Astrocyte (in vitro differentiated cells and primary cell): ENCODE measurements at regions not wholly inside any gene's neighbourhood (a gene's known extent, or its start where the extent isn't known, plus 50 kb on each side); places are given as distances from the start of the nearest gene placed in this dataset.

Source experiments
- DNase-seq: peaks from one replicate; pipeline ENCODE4 v3.0.0-alpha.2; 2010; ENCODE audit warnings: low read depth
- FAIRE-seq: peaks from 2 replicates; lab custom pipeline; 2011; peaks lifted over from hg19 to GRCh38; lab: Jason Lieb, UNC
- H2AFZ ChIP-seq: 2 replicates; pipeline ENCODE4 v1.6.0; 2012; ENCODE audit warnings: low read depth, low read length, inconsistent platforms
- H3K27ac ChIP-seq: 2 replicates; pipeline ENCODE4 v1.5.1; 2011; ENCODE audit warnings: low read depth, low read length, inconsistent platforms
- H3K27me3 ChIP-seq: 2 replicates; pipeline ENCODE4 v1.6.0; 2011; ENCODE audit warnings: low read length, inconsistent platforms; ENCODE audit not compliant: insufficient read depth
- H3K36me3 ChIP-seq: 2 replicates; pipeline ENCODE4 v1.5.1; 2011; ENCODE audit warnings: low read length, inconsistent platforms; ENCODE audit not compliant: insufficient read depth
- H3K4me1 ChIP-seq: 2 replicates; pipeline ENCODE4 v1.5.1; 2011; ENCODE audit warnings: low read length, inconsistent platforms; ENCODE audit not compliant: insufficient read depth
- H3K4me2 ChIP-seq: 2 replicates; pipeline ENCODE4 v1.6.0; 2012; ENCODE audit warnings: low read length, inconsistent platforms
- H3K4me3 ChIP-seq: 2 replicates; pipeline ENCODE4 v1.5.1; 2011; ENCODE audit warnings: low read depth, mild to moderate bottlenecking, low read length, inconsistent platforms; ENCODE audit not compliant: insufficient read depth
- H3K79me2 ChIP-seq: 2 replicates; pipeline ENCODE4 v1.6.0; 2012; ENCODE audit warnings: mild to moderate bottlenecking, low read length, inconsistent platforms; ENCODE audit not compliant: insufficient read depth
- H3K9ac ChIP-seq: 2 replicates; pipeline ENCODE4 v1.6.0; 2012; ENCODE audit warnings: mild to moderate bottlenecking, low read length, inconsistent platforms
- H3K9me3 ChIP-seq: 2 replicates; pipeline ENCODE4 v1.5.1; 2012; ENCODE audit warnings: low read depth, mild to moderate bottlenecking, low read length, inconsistent platforms; ENCODE audit not compliant: insufficient read depth
- H4K20me1 ChIP-seq: 2 replicates; pipeline ENCODE4 v1.6.0; 2012; ENCODE audit warnings: low read length, inconsistent platforms; ENCODE audit not compliant: insufficient read depth
- H3K27ac Mint-ChIP-seq: one replicate; pipeline ENCODE4 v1.8.0; 2021; ENCODE audit warnings: mild to moderate bottlenecking, mixed read lengths; ENCODE audit not compliant: unreplicated experiment
- H3K27me3 Mint-ChIP-seq: one replicate; pipeline ENCODE4 v1.8.0; 2021; ENCODE audit warnings: low read depth, mixed read lengths; ENCODE audit not compliant: unreplicated experiment
- H3K36me3 Mint-ChIP-seq: one replicate; pipeline ENCODE4 v1.8.0; 2021; ENCODE audit warnings: low read depth, mixed read lengths; ENCODE audit not compliant: unreplicated experiment
- H3K4me1 Mint-ChIP-seq: one replicate; pipeline ENCODE4 v1.8.0; 2021; ENCODE audit warnings: low read depth, mixed read lengths; ENCODE audit not compliant: unreplicated experiment
- H3K4me3 Mint-ChIP-seq: one replicate; pipeline ENCODE4 v1.8.0; 2021; ENCODE audit warnings: mild to moderate bottlenecking, moderate library complexity, mixed read lengths; ENCODE audit not compliant: unreplicated experiment
- H3K9me3 Mint-ChIP-seq: one replicate; pipeline ENCODE4 v1.8.0; 2021; ENCODE audit warnings: mild to moderate bottlenecking, mixed read lengths; ENCODE audit not compliant: unreplicated experiment
- EZH2 ChIP-seq: IDR thresholded peaks from 2 replicates; pipeline ENCODE4 v1.6.1; 2012; ENCODE audit warnings: mild to moderate bottlenecking, low read length, inconsistent platforms; ENCODE audit not compliant: insufficient read depth
- TF ChIP-seq, protein P1 (sequence below): IDR thresholded peaks from 2 replicates; pipeline ENCODE4 v1.5.1; 2011; ENCODE audit warnings: low read depth, mild to moderate bottlenecking, inconsistent platforms, low read length, moderate library complexity; ENCODE audit not compliant: insufficient read depth

- peaks cover 40% of the 10 kb centered on the region for H3K4me1 ChIP-seq
- H3K27me3 ChIP-seq, result no peaks in the 10 kb centered on the region
- TF ChIP-seq, protein P1, sequence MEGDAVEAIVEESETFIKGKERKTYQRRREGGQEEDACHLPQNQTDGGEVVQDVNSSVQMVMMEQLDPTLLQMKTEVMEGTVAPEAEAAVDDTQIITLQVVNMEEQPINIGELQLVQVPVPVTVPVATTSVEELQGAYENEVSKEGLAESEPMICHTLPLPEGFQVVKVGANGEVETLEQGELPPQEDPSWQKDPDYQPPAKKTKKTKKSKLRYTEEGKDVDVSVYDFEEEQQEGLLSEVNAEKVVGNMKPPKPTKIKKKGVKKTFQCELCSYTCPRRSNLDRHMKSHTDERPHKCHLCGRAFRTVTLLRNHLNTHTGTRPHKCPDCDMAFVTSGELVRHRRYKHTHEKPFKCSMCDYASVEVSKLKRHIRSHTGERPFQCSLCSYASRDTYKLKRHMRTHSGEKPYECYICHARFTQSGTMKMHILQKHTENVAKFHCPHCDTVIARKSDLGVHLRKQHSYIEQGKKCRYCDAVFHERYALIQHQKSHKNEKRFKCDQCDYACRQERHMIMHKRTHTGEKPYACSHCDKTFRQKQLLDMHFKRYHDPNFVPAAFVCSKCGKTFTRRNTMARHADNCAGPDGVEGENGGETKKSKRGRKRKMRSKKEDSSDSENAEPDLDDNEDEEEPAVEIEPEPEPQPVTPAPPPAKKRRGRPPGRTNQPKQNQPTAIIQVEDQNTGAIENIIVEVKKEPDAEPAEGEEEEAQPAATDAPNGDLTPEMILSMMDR, result no peak
- TF ChIP-seq EZH2, result no peak
- no peaks in the 10 kb centered on the region for H4K20me1 ChIP-seq
- no peak overlapping the region for H3K4me3 ChIP-seq
- no peak for FAIRE-seq
- H3K9me3 ChIP-seq, result no peaks in the 10 kb centered on the region
- Mint-ChIP-seq H3K4me3 (no peak overlapping the region), H3K36me3 (no peaks in the 10 kb centered on the region), H3K27me3 (no peaks in the 10 kb centered on the region), H3K4me1 (peaks cover 63% of the 10 kb centered on the region), H3K9me3 (no peaks in the 10 kb centered on the region), H3K27ac (no peak overlapping the region)
- no peak for DNase-seq
- H3K79me2 ChIP-seq, result no peaks in the 10 kb centered on the region
- H3K36me3 ChIP-seq, result no peaks in the 10 kb centered on the region
- H2AFZ ChIP-seq, result no peak overlapping the region
- no peak overlapping the region for H3K9ac ChIP-seq
- no peak overlapping the region for H3K4me2 ChIP-seq
- H3K27ac ChIP-seq, result no peak overlapping the region
Observed at GRCh38 chr9:115202181-115202580, 84.2 kb upstream of the TNC start.

- peak; percentile 95 for FAIRE-seq
- no peaks in the 10 kb centered on the region for H3K9me3 Mint-ChIP-seq
- H3K27ac ChIP-seq, result peak overlapping the region; percentile 65
- H2AFZ ChIP-seq, result no peak overlapping the region
- H3K4me3 Mint-ChIP-seq, result no peak overlapping the region
- peaks cover 40% of the 10 kb centered on the region for H3K4me1 ChIP-seq
- H3K4me1 Mint-ChIP-seq, result peaks cover 64% of the 10 kb centered on the region
- H3K4me3 ChIP-seq, result no peak overlapping the region
- peak overlapping the region; percentile 20 for H3K4me2 ChIP-seq
- H3K27ac Mint-ChIP-seq, result peak overlapping the region; percentile 6
- no peaks in the 10 kb centered on the region for H3K79me2 ChIP-seq
- H3K36me3 Mint-ChIP-seq, result no peaks in the 10 kb centered on the region
- H3K9ac ChIP-seq, result peak overlapping the region; percentile 17
- TF ChIP-seq EZH2, result no peak
- TF ChIP-seq, protein P1, result peak; percentile 13
- DNase-seq, result peak; percentile 82
- no peaks in the 10 kb centered on the region for H3K27me3 Mint-ChIP-seq
- no peaks in the 10 kb centered on the region for H3K9me3 ChIP-seq
- no peaks in the 10 kb centered on the region for H3K27me3 ChIP-seq
- H3K36me3 ChIP-seq, result no peaks in the 10 kb centered on the region
- H4K20me1 ChIP-seq, result no peaks in the 10 kb centered on the region
Observed at GRCh38 chr9:115202960-115203751, 85.2 kb upstream of the TNC start.

DNA sequence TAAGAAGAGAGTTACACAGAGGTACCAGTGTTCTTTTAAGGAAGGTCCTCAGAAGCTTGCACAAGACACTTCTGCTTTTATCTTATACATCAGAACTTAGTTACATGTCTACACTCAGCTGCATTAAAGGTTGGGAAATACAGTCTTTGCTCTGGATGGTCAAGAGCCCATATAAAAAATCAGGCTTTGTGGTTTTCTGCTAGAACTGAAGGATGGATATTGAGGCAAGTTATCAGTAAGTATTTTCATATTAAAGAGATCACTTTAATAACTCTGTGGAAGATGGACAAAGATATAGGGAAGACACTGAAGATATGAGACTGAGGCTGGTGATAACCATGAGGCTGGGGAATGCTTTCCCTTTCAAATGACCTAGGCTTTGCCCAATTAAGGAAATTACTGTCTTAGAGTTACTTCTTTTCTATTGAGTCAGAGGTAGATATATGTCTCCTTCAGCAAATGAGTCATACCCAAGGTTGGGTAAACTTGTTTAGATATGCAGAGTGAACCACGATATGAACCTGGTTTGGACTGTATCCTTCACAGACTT is 87.0 kb upstream of the TNC start:
- no peak overlapping the region for H2AFZ ChIP-seq
- H3K4me3 ChIP-seq, result no peak overlapping the region
- H3K36me3 ChIP-seq, result no peaks in the 10 kb centered on the region
- peaks cover 56% of the 10 kb centered on the region for H3K4me1 ChIP-seq
- H3K27ac Mint-ChIP-seq, result peak overlapping the region; percentile 92
- no peaks in the 10 kb centered on the region for H3K27me3 ChIP-seq
- no peak for TF ChIP-seq EZH2
- no peaks in the 10 kb centered on the region for H4K20me1 ChIP-seq
- H3K9me3 Mint-ChIP-seq, result no peaks in the 10 kb centered on the region
- no peaks in the 10 kb centered on the region for H3K79me2 ChIP-seq
- peak; percentile 96 for DNase-seq
- H3K4me3 Mint-ChIP-seq, result no peak overlapping the region
- FAIRE-seq, result peak; percentile 97
- no peaks in the 10 kb centered on the region for H3K27me3 Mint-ChIP-seq
- no peaks in the 10 kb centered on the region for H3K9me3 ChIP-seq
- H3K4me1 Mint-ChIP-seq, result peaks cover 74% of the 10 kb centered on the region
- H3K4me2 ChIP-seq, result peak overlapping the region; percentile 44
- H3K36me3 Mint-ChIP-seq, result no peaks in the 10 kb centered on the region
- H3K27ac ChIP-seq, result peak overlapping the region; percentile 82
- peak overlapping the region; percentile 41 for H3K9ac ChIP-seq
